Neuronal stem cell (in vitro differentiated cells): ENCODE measurements at regions not wholly inside any gene's neighbourhood (a gene's known extent, or its start where the extent isn't known, plus 50 kb on each side); places are given as distances from the start of the nearest gene placed in this dataset.

Experiments used
- DNase-seq: peaks from one replicate; pipeline ENCODE4 v3.0.0-alpha.2; 2013; ENCODE audit warnings: low spot score
- H2AFZ ChIP-seq: one replicate; pipeline ENCODE4 v1.6.1; 2013; ENCODE audit warnings: mild to moderate bottlenecking, low read length, inconsistent platforms
- H2AK5ac ChIP-seq: 2 replicates; pipeline ENCODE4 v1.6.1; 2013; ENCODE audit warnings: low read depth, mild to moderate bottlenecking, inconsistent platforms, low read length, moderate library complexity, mixed read lengths
- H2BK120ac ChIP-seq: 2 replicates; pipeline ENCODE4 v1.6.1; 2013; ENCODE audit warnings: low read depth, mild to moderate bottlenecking, inconsistent platforms, low read length, moderate library complexity, mixed read lengths
- H2BK12ac ChIP-seq: one replicate; pipeline ENCODE4 v1.6.1; 2013; ENCODE audit warnings: low read length, inconsistent platforms
- H2BK15ac ChIP-seq: 2 replicates; pipeline ENCODE4 v1.6.1; 2013; ENCODE audit warnings: mild to moderate bottlenecking, low read length, inconsistent platforms, mixed read lengths
- H2BK5ac ChIP-seq: one replicate; pipeline ENCODE4 v1.6.1; 2013; ENCODE audit warnings: inconsistent platforms, mild to moderate bottlenecking, low read length, moderate library complexity
- H3K14ac ChIP-seq: one replicate; pipeline ENCODE4 v1.6.1; 2013; ENCODE audit warnings: low read length, inconsistent platforms
- H3K18ac ChIP-seq: 2 replicates; pipeline ENCODE4 v1.6.1; 2013; ENCODE audit warnings: low read length, inconsistent platforms
- H3K23ac ChIP-seq: 2 replicates; pipeline ENCODE4 v1.6.1; 2013; ENCODE audit warnings: low read depth, mild to moderate bottlenecking, mixed read lengths, low read length, inconsistent platforms; ENCODE audit not compliant: poor library complexity
- H3K27ac ChIP-seq: replicated peaks from 3 replicates; pipeline ENCODE4 v1.5.1; 2013; ENCODE audit warnings: low read length, inconsistent platforms
- H3K27me3 ChIP-seq, 3 experiments: 2 replicates each; pipeline ENCODE4 v1.6.1; 2013; ENCODE audit warnings: low read length in 3 of 3, mild to moderate bottlenecking in 2 of 3, inconsistent platforms in 1 of 3, low read depth in 1 of 3, mixed read lengths in 1 of 3, moderate library complexity in 1 of 3; ENCODE audit not compliant: control insufficient read depth in 3 of 3, insufficient read depth in 3 of 3
- H3K36me3 ChIP-seq, 2 donors: replicated peaks in 1 of 2; 2 replicates each; pipeline ENCODE4 v1.6.1; 2013; ENCODE audit warnings: low read length in 2 of 2; ENCODE audit not compliant: control insufficient read depth in 2 of 2, insufficient read depth in 2 of 2
- H3K4ac ChIP-seq: 2 replicates; pipeline ENCODE4 v1.6.1; 2013; ENCODE audit warnings: inconsistent platforms, mild to moderate bottlenecking, low read length, moderate library complexity
- H3K4me1 ChIP-seq, 2 donors: 1 replicate in 1 of 2; 2 replicates in 1 of 2; pipeline ENCODE4 v1.6.1; 2013; ENCODE audit warnings: low read length in 2 of 2, low read depth in 1 of 2; ENCODE audit not compliant: control insufficient read depth in 2 of 2, insufficient read depth in 1 of 2
- H3K4me2 ChIP-seq: one replicate; pipeline ENCODE4 v1.6.1; 2013; ENCODE audit warnings: mild to moderate bottlenecking, low read length, inconsistent platforms; ENCODE audit not compliant: insufficient read depth, poor library complexity, severe bottlenecking
- H3K4me3 ChIP-seq, 2 donors: 2 replicates each; pipeline ENCODE4 v1.5.1; 2013; ENCODE audit warnings: low read length in 2 of 2, mild to moderate bottlenecking in 2 of 2, inconsistent platforms in 1 of 2, moderate library complexity in 1 of 2
- H3K79me1 ChIP-seq: one replicate; pipeline ENCODE4 v1.6.1; 2013; ENCODE audit warnings: low read depth, mild to moderate bottlenecking, inconsistent platforms, low read length, moderate library complexity
- H3K9ac ChIP-seq: one replicate; pipeline ENCODE4 v1.6.1; 2013; ENCODE audit warnings: mild to moderate bottlenecking, low read depth, low read length, inconsistent platforms; ENCODE audit not compliant: poor library complexity
- H3K9me3 ChIP-seq, 2 donors: replicated peaks in 1 of 2; 2 replicates each; pipeline versions ENCODE3 to v1.6.1; 2013; ENCODE audit warnings: low read length in 2 of 2, mild to moderate bottlenecking in 2 of 2, inconsistent platforms in 1 of 2, low read depth in 1 of 2, mixed read lengths in 1 of 2, moderate library complexity in 1 of 2; ENCODE audit not compliant: control insufficient read depth in 2 of 2, insufficient read depth in 1 of 2
- H4K8ac ChIP-seq: one replicate; pipeline ENCODE4 v1.6.1; 2013; ENCODE audit warnings: low read depth, mild to moderate bottlenecking, inconsistent platforms, low read length, moderate library complexity
- H4K91ac ChIP-seq: one replicate; pipeline ENCODE4 v1.6.1; 2013; ENCODE audit warnings: low read length, low read depth, mild to moderate bottlenecking, inconsistent platforms; ENCODE audit not compliant: poor library complexity
- WGBS, 2 donors: extraction: QIAGEN DNeasy Blood & Tissue Kit; methylation state at CpG; one replicate each; pipeline ENCODE4 v1.1.7; 2013; ENCODE audit warnings: missing lambda C conversion rate in 2 of 2, mixed read lengths in 1 of 2; ENCODE audit not compliant: insufficient read length in 2 of 2, insufficient replicate concordance in 1 of 2; ENCODE audit errors: extremely low coverage in 2 of 2; 5-methylcytosine and 5-hydroxymethylcytosine counted together

GRCh38 chr11:121703201-121703600, 250.4 kb upstream of the SORL1-AS1 start:
- H3K79me1 ChIP-seq: no peaks in the 10 kb centered on the region
- H2AK5ac ChIP-seq: no peak overlapping the region
- H3K36me3 ChIP-seq: no peaks in the 10 kb centered on the region
- WGBS, 2 donors: no CpG with 5 or more reads among the region's 2 CpGs
- H3K4ac ChIP-seq: no peak overlapping the region
- no peak overlapping the region for H3K27ac ChIP-seq
- no peak overlapping the region for H3K4me2 ChIP-seq
- no peak overlapping the region for H2BK12ac ChIP-seq
- no peak overlapping the region for H3K23ac ChIP-seq
- H3K14ac ChIP-seq: no peak overlapping the region
- H3K18ac ChIP-seq: no peak overlapping the region
- peaks cover 0 to 32% (median 0%) of the 10 kb centered on the region in 3 experiments for H3K27me3 ChIP-seq
- H3K4me3 ChIP-seq: no peak overlapping the region
- H3K9me3 ChIP-seq: no peaks in the 10 kb centered on the region
- H3K9ac ChIP-seq: no peak overlapping the region
- no peak overlapping the region for H4K91ac ChIP-seq
- DNase-seq: no peak
- no peak overlapping the region for H2BK5ac ChIP-seq
- no peak overlapping the region for H2AFZ ChIP-seq
- no peak overlapping the region for H2BK120ac ChIP-seq
- H4K8ac ChIP-seq: no peak overlapping the region
- peaks cover 0 to 3% of the 10 kb centered on the region in 2 donors for H3K4me1 ChIP-seq
- no peak overlapping the region for H2BK15ac ChIP-seq

GRCh38 chr11:121700968-121701367, 248.2 kb upstream of the SORL1-AS1 start:
- Histone ChIP-seq H3K4me2 (no peak overlapping the region), H3K23ac (no peak overlapping the region), H3K18ac (no peak overlapping the region), H3K27me3 (peaks cover 0 to 25% (median 0%) of the 10 kb centered on the region in 3 experiments), H2BK15ac (no peak overlapping the region), H3K36me3 (no peaks in the 10 kb centered on the region), H3K4me1 (peaks cover 0 to 8% of the 10 kb centered on the region in 2 donors), H3K27ac (no peak overlapping the region), H2AFZ (no peak overlapping the region), H2BK5ac (no peak overlapping the region), H3K79me1 (no peaks in the 10 kb centered on the region), H4K91ac (no peak overlapping the region), H2BK12ac (no peak overlapping the region), H2AK5ac (no peak overlapping the region), H3K14ac (no peak overlapping the region), H3K4me3 (no peak overlapping the region), H3K9me3 (no peaks in the 10 kb centered on the region), H3K4ac (no peak overlapping the region), H2BK120ac (no peak overlapping the region), H3K9ac (no peak overlapping the region), H4K8ac (no peak overlapping the region)
- no CpG with 5 or more reads among the region's 4 CpGs for WGBS, 2 donors
- no peak for DNase-seq

DNA sequence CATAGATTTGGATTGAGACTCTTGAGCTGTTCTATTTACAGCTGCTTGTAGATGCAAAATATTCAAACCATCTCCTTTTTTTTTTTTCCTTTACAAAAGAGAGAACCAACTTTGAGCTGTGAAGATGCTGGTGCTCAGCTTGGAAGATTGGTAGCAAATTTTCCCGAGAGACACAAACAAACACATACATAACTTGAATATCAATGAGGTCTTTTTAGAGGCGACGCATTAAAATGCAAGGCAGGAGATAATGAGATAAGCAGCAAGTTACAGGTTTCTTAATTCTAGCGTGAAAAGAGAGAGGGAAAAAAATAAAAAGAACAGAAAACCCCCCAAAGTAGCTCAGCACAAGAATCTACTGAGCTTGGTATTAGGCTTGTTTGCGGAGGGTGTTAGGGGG, 247.0 kb upstream of the SORL1-AS1 start:
- WGBS, 2 donors: no CpG with 5 or more reads among the region's 5 CpGs
- no peak overlapping the region for H3K14ac ChIP-seq
- no peak overlapping the region for H4K91ac ChIP-seq
- H3K4ac ChIP-seq: no peak overlapping the region
- no peak overlapping the region for H3K9ac ChIP-seq
- H3K27me3 ChIP-seq: peaks cover 0 to 22% (median 0%) of the 10 kb centered on the region in 3 experiments
- H3K9me3 ChIP-seq: no peaks in the 10 kb centered on the region
- no peak overlapping the region for H2BK15ac ChIP-seq
- H2BK5ac ChIP-seq: no peak overlapping the region
- H3K4me1 ChIP-seq: peaks cover 0 to 8% of the 10 kb centered on the region in 2 donors
- no peak overlapping the region for H3K4me3 ChIP-seq
- H2AK5ac ChIP-seq: no peak overlapping the region
- no peak overlapping the region for H4K8ac ChIP-seq
- H2AFZ ChIP-seq: no peak overlapping the region
- no peak overlapping the region for H3K23ac ChIP-seq
- no peak overlapping the region for H3K4me2 ChIP-seq
- no peak overlapping the region for H3K18ac ChIP-seq
- DNase-seq: no peak
- no peak overlapping the region for H2BK12ac ChIP-seq
- no peak overlapping the region for H3K27ac ChIP-seq
- no peaks in the 10 kb centered on the region for H3K36me3 ChIP-seq
- no peak overlapping the region for H2BK120ac ChIP-seq
- no peaks in the 10 kb centered on the region for H3K79me1 ChIP-seq

DNA sequence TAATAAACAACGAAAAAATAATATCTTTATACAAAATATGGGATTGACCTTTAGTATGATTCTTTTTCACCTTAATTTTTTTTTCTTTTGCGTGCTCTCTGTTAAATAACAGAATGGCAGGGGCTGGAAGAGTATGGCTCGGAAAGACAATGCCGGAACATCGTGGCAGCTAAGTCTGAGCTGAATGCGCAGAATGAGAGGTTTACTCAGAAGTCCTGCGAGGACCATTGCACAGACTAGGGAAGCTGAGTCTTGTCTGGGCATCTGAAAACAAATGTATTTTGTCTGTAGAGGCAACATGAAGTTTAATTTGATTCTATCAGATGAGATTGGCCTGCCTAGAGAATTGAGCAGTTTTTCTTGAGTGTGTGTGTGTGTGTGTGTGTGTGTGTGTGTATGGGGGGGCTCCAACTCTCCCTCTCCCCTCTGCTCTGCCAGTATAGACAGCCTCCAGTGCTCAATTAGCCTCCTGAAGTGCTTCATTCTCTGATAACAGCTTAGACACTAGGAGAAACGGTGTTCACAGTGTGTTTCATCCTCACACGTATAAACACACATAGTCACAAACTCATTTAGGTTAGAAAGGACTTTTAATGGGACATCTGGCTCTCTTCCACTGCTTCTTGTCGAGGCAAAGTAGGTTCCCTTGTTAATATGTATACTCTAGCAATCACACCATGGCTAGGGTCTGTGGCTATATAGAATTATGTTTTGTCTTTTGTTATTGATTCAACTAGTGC, 244.3 kb upstream of the SORL1-AS1 start:
- Histone ChIP-seq H3K23ac (no peak overlapping the region), H3K4me2 (no peak overlapping the region), H3K36me3 (no peaks in the 10 kb centered on the region), H3K27ac (no peak overlapping the region), H2BK15ac (no peak overlapping the region), H3K9ac (no peak overlapping the region), H2BK5ac (no peak overlapping the region), H3K9me3 (no peaks in the 10 kb centered on the region), H2AFZ (no peak overlapping the region), H3K27me3 (peaks cover 0 to 13% (median 0%) of the 10 kb centered on the region in 3 experiments), H3K18ac (no peak overlapping the region), H3K79me1 (no peaks in the 10 kb centered on the region), H3K4me1 (peaks cover 0 to 9% of the 10 kb centered on the region in 2 donors), H3K14ac (no peak overlapping the region), H4K91ac (no peak overlapping the region), H2BK120ac (no peak overlapping the region), H3K4ac (no peak overlapping the region), H2BK12ac (no peak overlapping the region), H2AK5ac (no peak overlapping the region), H3K4me3 (no peak overlapping the region), H4K8ac (no peak overlapping the region)
- no peak for DNase-seq
- WGBS, 2 donors: no CpG with 5 or more reads among the region's 10 CpGs
